Stomach smooth muscle (tissue), 2 donors: ENCODE measurements at regions not wholly inside any gene's neighbourhood (a gene's known extent, or its start where the extent isn't known, plus 50 kb on each side); places are given as distances from the start of the nearest gene placed in this dataset.

ENCODE experiments used
- H3K27ac ChIP-seq: one replicate; pipeline ENCODE4 v1.7.0; 2013; ENCODE audit warnings: mild to moderate bottlenecking, low read length, inconsistent platforms
- H3K27me3 ChIP-seq, 2 donors: one replicate each; pipeline ENCODE4 v1.7.0; 2013; ENCODE audit warnings: low read length in 2 of 2; ENCODE audit not compliant: insufficient read depth in 2 of 2, control insufficient read depth in 1 of 2
- H3K36me3 ChIP-seq, 2 donors: one replicate each; pipeline ENCODE4 v1.7.0; 2013; ENCODE audit warnings: low read length in 2 of 2; ENCODE audit not compliant: control insufficient read depth in 2 of 2, insufficient read depth in 2 of 2
- H3K4me1 ChIP-seq: one replicate; pipeline ENCODE4 v1.7.0; 2013; ENCODE audit warnings: low read length; ENCODE audit not compliant: control insufficient read depth, insufficient read depth
- H3K4me3 ChIP-seq, 2 donors: one replicate each; pipeline ENCODE4 v1.7.0; 2013; ENCODE audit warnings: low read length in 2 of 2
- H3K9ac ChIP-seq, 2 donors: one replicate each; pipeline ENCODE4 v1.7.0; 2013; ENCODE audit warnings: low read length in 2 of 2, mild to moderate bottlenecking in 1 of 2
- H3K9me3 ChIP-seq, 2 donors: one replicate each; pipeline ENCODE4 v1.7.0; 2013; ENCODE audit warnings: low read length in 2 of 2; ENCODE audit not compliant: control insufficient read depth in 2 of 2
- donor health status: healthy.
- donor health status: Pancreatic carcinoma.

GRCh38 chr5:2524620-2525019 is 226.9 kb downstream of the IRX2 start:
- H3K4me1 ChIP-seq: no peaks in the 10 kb centered on the region
- H3K27ac ChIP-seq: no peak overlapping the region
- H3K27me3 ChIP-seq: peaks cover 0 to 7% of the 10 kb centered on the region in 2 donors
- no peaks in the 10 kb centered on the region for H3K36me3 ChIP-seq
- H3K9me3 ChIP-seq: no peaks in the 10 kb centered on the region
- H3K9ac ChIP-seq: no peak overlapping the region
- H3K4me3 ChIP-seq: no peak overlapping the region

- Histone ChIP-seq H3K27me3 (peaks cover 0 to 2% of the 10 kb centered on the region in 2 donors), H3K36me3 (no peaks in the 10 kb centered on the region), H3K9ac (no peak overlapping the region), H3K27ac (no peak overlapping the region), H3K4me1 (no peaks in the 10 kb centered on the region), H3K9me3 (no peaks in the 10 kb centered on the region), H3K4me3 (no peak overlapping the region)
Measured at GRCh38 chr5:2523180-2523579, 228.3 kb downstream of the IRX2 start.

- Histone ChIP-seq H3K4me3 (no peak overlapping the region), H3K4me1 (no peaks in the 10 kb centered on the region), H3K9ac (no peak overlapping the region), H3K27ac (no peak overlapping the region), H3K27me3 (peaks cover 0 to 2% of the 10 kb centered on the region in 2 donors), H3K36me3 (no peaks in the 10 kb centered on the region), H3K9me3 (no peaks in the 10 kb centered on the region)
Measured at GRCh38 chr5:2522372-2522771, 229.1 kb downstream of the IRX2 start.

- no peak overlapping the region for H3K4me3 ChIP-seq
- H3K27me3 ChIP-seq: peaks cover 0 to 2% of the 10 kb centered on the region in 2 donors
- no peak overlapping the region for H3K9ac ChIP-seq
Measured at GRCh38 chr5:2519153-2519552, 232.3 kb downstream of the IRX2 start.

GRCh38 chr5:2517451-2517850 is 234.0 kb downstream of the IRX2 start:
- Histone ChIP-seq H3K9ac (no peak overlapping the region), H3K9me3 (no peaks in the 10 kb centered on the region), H3K27ac (no peak overlapping the region), H3K27me3 (peaks cover 0 to 2% of the 10 kb centered on the region in 2 donors), H3K4me3 (no peak overlapping the region), H3K36me3 (no peaks in the 10 kb centered on the region), H3K4me1 (no peaks in the 10 kb centered on the region)

More at GRCh38 chr5:2519153-2519552, 232.3 kb downstream of the IRX2 start:
- H3K9me3 ChIP-seq: no peaks in the 10 kb centered on the region
- no peaks in the 10 kb centered on the region for H3K4me1 ChIP-seq
- H3K27ac ChIP-seq: no peak overlapping the region
- H3K36me3 ChIP-seq: no peaks in the 10 kb centered on the region

GRCh38 chr5:2515180-2515764 is 236.2 kb downstream of the IRX2 start:
- Histone ChIP-seq H3K4me1 (no peaks in the 10 kb centered on the region), H3K27ac (no peak overlapping the region), H3K36me3 (no peaks in the 10 kb centered on the region), H3K27me3 (peaks cover 0 to 2% of the 10 kb centered on the region in 2 donors), H3K9me3 (no peaks in the 10 kb centered on the region), H3K9ac (no peak overlapping the region), H3K4me3 (no peak overlapping the region)

GRCh38 chr5:2514484-2514883 is 237.0 kb downstream of the IRX2 start:
- Histone ChIP-seq H3K9me3 (no peaks in the 10 kb centered on the region), H3K4me3 (no peak overlapping the region), H3K9ac (no peak overlapping the region), H3K36me3 (no peaks in the 10 kb centered on the region), H3K4me1 (no peaks in the 10 kb centered on the region), H3K27me3 (peaks cover 0 to 2% of the 10 kb centered on the region in 2 donors), H3K27ac (no peak overlapping the region)

GRCh38 chr5:2511706-2512105 is 239.8 kb downstream of the IRX2 start:
- no peaks in the 10 kb centered on the region for H3K4me1 ChIP-seq
- no peaks in the 10 kb centered on the region for H3K27me3 ChIP-seq
- H3K27ac ChIP-seq: no peak overlapping the region
- H3K9me3 ChIP-seq: no peaks in the 10 kb centered on the region
- no peak overlapping the region for H3K9ac ChIP-seq
- H3K36me3 ChIP-seq: no peaks in the 10 kb centered on the region
- no peak overlapping the region for H3K4me3 ChIP-seq

GRCh38 chr5:2511126-2511525 is 240.4 kb downstream of the IRX2 start:
- no peak overlapping the region for H3K27ac ChIP-seq
- H3K27me3 ChIP-seq: no peaks in the 10 kb centered on the region
- no peaks in the 10 kb centered on the region for H3K36me3 ChIP-seq
- H3K4me1 ChIP-seq: no peaks in the 10 kb centered on the region
- H3K4me3 ChIP-seq: no peak overlapping the region
- no peaks in the 10 kb centered on the region for H3K9me3 ChIP-seq
- no peak overlapping the region for H3K9ac ChIP-seq

- Histone ChIP-seq H3K27ac (no peak overlapping the region), H3K9me3 (no peaks in the 10 kb centered on the region), H3K36me3 (no peaks in the 10 kb centered on the region), H3K9ac (no peak overlapping the region), H3K4me3 (no peak overlapping the region), H3K27me3 (no peaks in the 10 kb centered on the region), H3K4me1 (no peaks in the 10 kb centered on the region)
Measured at GRCh38 chr5:2509527-2509926, 241.9 kb downstream of the IRX2 start.

- Histone ChIP-seq H3K36me3 (no peaks in the 10 kb centered on the region), H3K27ac (no peak overlapping the region), H3K9me3 (peaks cover 0 to 4% of the 10 kb centered on the region in 2 donors), H3K27me3 (no peaks in the 10 kb centered on the region), H3K4me1 (no peaks in the 10 kb centered on the region), H3K9ac (no peak overlapping the region), H3K4me3 (no peak overlapping the region)
Measured at GRCh38 chr5:2508514-2508913, 243.0 kb downstream of the IRX2 start.
